ENCODE measurements at regions not wholly inside any gene's neighbourhood (a gene's known extent, or its start where the extent isn't known, plus 50 kb on each side); places are given as distances from the start of the nearest gene placed in this dataset.

- TF ChIP-seq NBN (IDR thresholded peaks at IDR 0.05) = no peak
- no peak for TF ChIP-seq MYB (IDR thresholded peaks at IDR 0.05; ENCODE audit: borderline replicate concordance, low read depth, low read length)
- TF ChIP-seq TCF3 (IDR thresholded peaks at IDR 0.05; ENCODE audit: borderline replicate concordance, insufficient read depth, low read depth, low read length) = no peak
- TF ChIP-seq NRF1 (conservative IDR thresholded peaks at IDR 0.05; ENCODE audit: low read depth, low read length) = no peak
- no peak for TF ChIP-seq RUNX3 (IDR thresholded peaks at IDR 0.05; ENCODE audit: low read length)
- TF ChIP-seq NFIC (IDR thresholded peaks at IDR 0.05; ENCODE audit: low read depth, low read length) = no peak
- TF ChIP-seq CREM (IDR thresholded peaks at IDR 0.05; ENCODE audit: low read depth) = no peak
- no peak for TF ChIP-seq HCFC1 (IDR thresholded peaks at IDR 0.05; ENCODE audit: low read length)
- TF ChIP-seq CHD1 (IDR thresholded peaks at IDR 0.05; ENCODE audit: low read depth, low read length) = no peak
Observed at GRCh38 chr5:133735346-133735745, 123.0 kb upstream of the FSTL4 start (continued).

GRCh38 chr5:133734916-133735315 lies 122.6 kb upstream of the FSTL4 start:
- DNase-seq (ENCODE audit: low read depth, low spot score) (no peak), FAIRE-seq (no peak), ATAC-seq (peak; percentile 50; the same call in 2 of the 3 replicates)
- in situ Hi-C loops (cut with MboI) = no loop called here
- intact Hi-C loops (cut with micrococcal nuclease; ENCODE audit: unreplicated experiment) = no loop called here
- no peaks in the 10 kb centered on the region for H3K79me2 ChIP-seq (ENCODE audit: control insufficient read depth, insufficient read depth, low read length)
- H3K27ac ChIP-seq (ENCODE audit: control insufficient read depth, insufficient read depth) = no peak overlapping the region
- no peaks in the 10 kb centered on the region; the same call in 2 of the 3 replicates for H3K9me3 ChIP-seq (replicated peaks; ENCODE audit: control insufficient read depth, insufficient read depth, low read length)
- ChIA-PET SMC1A (ENCODE audit: uncharacterized antibody, unreplicated experiment) (interaction anchor here (0.9 kb wide), 1 partner anchor 185 kb away, joined by 4 read pairs; no protein-coding TSS in a partner anchor), POLR2A (no interaction called here), RAD21 (ENCODE audit: unreplicated experiment) (no interaction called here), CTCF (interaction anchor here (1.6 kb wide), 1 partner anchor 19 kb away, joined by 3 read pairs; no protein-coding TSS in a partner anchor)
- H2AFZ ChIP-seq (ENCODE audit: control insufficient read depth, low read depth, low read length) = no peak overlapping the region
- BruUV-seq (replicated peaks) = no TSS peak
- no peaks in the 10 kb centered on the region for H3K4me1 ChIP-seq (ENCODE audit: control insufficient read depth, insufficient read depth, low read length)
- no peak overlapping the region for H3K4me2 ChIP-seq (ENCODE audit: control insufficient read depth, insufficient read depth)
- H3K4me3 ChIP-seq = no peak overlapping the region
- H4K20me1 ChIP-seq (ENCODE audit: control insufficient read depth, insufficient read depth) = no peaks in the 10 kb centered on the region
- H3K36me3 ChIP-seq (ENCODE audit: control insufficient read depth in 2 of 2, insufficient read depth in 2 of 2, low read length in 1 of 2) = no peaks in the 10 kb centered on the region
- no peaks in the 10 kb centered on the region; a peak in 1 of 4 replicates for H3K27me3 ChIP-seq (replicated peaks in 1 of 2; ENCODE audit: control insufficient read depth in 2 of 2, insufficient read depth in 2 of 2, low read length in 1 of 2)
- no peak overlapping the region for H3K9ac ChIP-seq (ENCODE audit: control insufficient read depth, insufficient read depth, low read length)
- WGBS (ENCODE audit: insufficient coverage, insufficient replicate concordance, low lambda C conversion rate, missing lambda C conversion rate) = 12% methylated on average over 8 of the region's 8 CpGs
- TF ChIP-seq NR2C2 (IDR thresholded peaks at IDR 0.05; ENCODE audit: borderline replicate concordance, control insufficient read depth, insufficient read length, low read depth) (no peak), YY1 (IDR thresholded peaks at IDR 0.05; ENCODE audit: low read depth, low read length) (no peak), BCL11A (IDR thresholded peaks at IDR 0.05; ENCODE audit: low read depth, low read length) (no peak), E4F1 (IDR thresholded peaks at IDR 0.05; ENCODE audit: borderline replicate concordance, partially characterized antibody) (no peak), RAD21 (IDR thresholded peaks at IDR 0.05; ENCODE audit: insufficient read depth, low read depth, low read length) (no peak), IKZF2 (IDR thresholded peaks at IDR 0.05) (no peak), HDAC6 (IDR thresholded peaks at IDR 0.05; ENCODE audit: unreplicated experiment) (no peak), BMI1 (IDR thresholded peaks at IDR 0.05; ENCODE audit: borderline replicate concordance) (no peak), ZNF384 (IDR thresholded peaks at IDR 0.05; ENCODE audit: borderline replicate concordance, low read depth, low read length) (no peak), ETV6 (conservative IDR thresholded peaks at IDR 0.05 in 1 of 2, IDR thresholded peaks at IDR 0.05 in 1 of 2; ENCODE audit: borderline replicate concordance in 1 of 2, low read depth in 1 of 2) (no peak), MAX (IDR thresholded peaks at IDR 0.05; ENCODE audit: low read depth, low read length) (no peak), POLR2AphosphoS2 (IDR thresholded peaks at IDR 0.05; ENCODE audit: low read depth, low read length) (no peak), POLR2AphosphoS5 (IDR thresholded peaks at IDR 0.05; ENCODE audit: low read length) (no peak), EZH2 (IDR thresholded peaks at IDR 0.05; ENCODE audit: borderline replicate concordance, control insufficient read depth, low read depth, low read length) (no peak), PAX5 (IDR thresholded peaks at IDR 0.05; ENCODE audit: borderline replicate concordance, low read depth, low read length) (no peak)
